Gastrocnemius medialis (tissue), 4 donors: ENCODE measurements at regions not wholly inside any gene's neighbourhood (a gene's known extent, or its start where the extent isn't known, plus 50 kb on each side); places are given as distances from the start of the nearest gene placed in this dataset.

Experiments used
- ATAC-seq, 2 donors: fragments of 150-250 bp; one replicate each; pipeline ENCODE4 v1.9.1; 2016
- DNase-seq, 2 donors: peaks; one replicate each; pipeline ENCODE4 v3.0.0-alpha.2; 2019
- H3K27ac ChIP-seq, 4 donors: fragments of 200-600 bp; sonication (generic); 1 replicate in 1 of 4; 2 replicates in 3 of 4; pipeline ENCODE4 v1.5.1; 2016 to 2018; ENCODE audit warnings: mild to moderate bottlenecking in 2 of 4, moderate library complexity in 1 of 4
- H3K27me3 ChIP-seq, 3 donors: fragments of 200-600 bp; sonication (generic) in 2 of 3; 1 replicate in 1 of 3; 2 replicates in 2 of 3; pipeline versions ENCODE4 v1.5.1 to v1.6.0; 2016 to 2019; ENCODE audit warnings: mild to moderate bottlenecking in 1 of 3, moderate library complexity in 1 of 3
- H3K36me3 ChIP-seq, 2 donors: fragments of 200-600 bp; sonication (generic) in 1 of 2; one replicate each; pipeline ENCODE4 v1.5.1; 2017 to 2018
- H3K4me1 ChIP-seq, 2 donors: fragments of 200-600 bp; sonication (generic) in 1 of 2; one replicate each; pipeline ENCODE4 v1.5.1; 2016 to 2017; ENCODE audit warnings: mild to moderate bottlenecking in 2 of 2
- H3K4me3 ChIP-seq, 4 donors: fragments of 200-600 bp; sonication (generic) in 3 of 4; 1 replicate in 1 of 4; 2 replicates in 3 of 4; pipeline ENCODE4 v1.5.1; 2016 to 2019; ENCODE audit warnings: mild to moderate bottlenecking in 2 of 4
- H3K9me3 ChIP-seq, 3 donors: fragments of 200-600 bp; sonication (generic) in 2 of 3; 1 replicate in 1 of 3; 2 replicates in 2 of 3; pipeline ENCODE4 v1.5.1; 2016 to 2019
- CTCF ChIP-seq, 5 experiments: fragments of 450-650 bp in 3 of 5; fragments of 200-600 bp in 2 of 5; sonication (generic) in 2 of 5; IDR thresholded peaks in 4 of 5; conservative IDR thresholded peaks in 1 of 5; 1 replicate in 4 of 5; 2 replicates in 1 of 5; pipeline ENCODE4 v1.5.1; 2016 to 2019; ENCODE audit warnings: antibody characterized with exemption in 5 of 5, mild to moderate bottlenecking in 3 of 5, moderate library complexity in 3 of 5
- POLR2A ChIP-seq, 2 donors: fragments of 450-650 bp; IDR thresholded peaks; one replicate each; pipeline ENCODE4 v1.6.1; 2017; ENCODE audit warnings: antibody characterized with exemption in 2 of 2, mild to moderate bottlenecking in 2 of 2, moderate library complexity in 2 of 2
- in situ Hi-C, 4 donors: fragments of 200-750 bp; cut with MboI; loops; one replicate each; pipeline versions ENCODE4 v1.15.0 to v1.8.0; 2017; ENCODE audit warnings: low sequenced_read_pairs in 4 of 4
- intact Hi-C: fragments of 100-400 bp; cut with DNase I; formaldehyde crosslinking; loops from one replicate; pipeline ENCODE4 v1.15.1; 2023; ENCODE audit warnings: low total_unique reads

GRCh38 chr7:80584778-80585177 lies 53.7 kb upstream of the CD36 start:
- Histone ChIP-seq H3K4me1 (peaks cover 14 to 32% of the 10 kb centered on the region in 2 donors), H3K27ac (peak overlapping the region in 3 of 4 donors; percentile 11 to 70 (median 13)), H3K4me3 (no peak overlapping the region), H3K36me3 (no peaks in the 10 kb centered on the region), H3K9me3 (no peaks in the 10 kb centered on the region), H3K27me3 (no peaks in the 10 kb centered on the region)
- peak; percentile 22 to 73 for ATAC-seq
- no peak for TF ChIP-seq CTCF (IDR thresholded peaks at IDR 0.05 in 4 of 5, conservative IDR thresholded peaks at IDR 0.05 in 1 of 5)
- TF ChIP-seq POLR2A (IDR thresholded peaks at IDR 0.05): no peak
- peak in 1 of 2 donors; percentile 46 for DNase-seq
- intact Hi-C loops: loop anchor here (5.0 kb wide), 1 partner anchor 58 kb away; no protein-coding TSS in a partner anchor
- in situ Hi-C loops: no loop called here

- intact Hi-C loops: no loop called here
- ATAC-seq: no peak
- H3K4me1 ChIP-seq: peaks cover 14 to 22% of the 10 kb centered on the region in 2 donors
Observed at GRCh38 chr7:80587538-80587937, 50.9 kb upstream of the CD36 start.

GRCh38 chr7:80588591-80588990 lies 49.9 kb upstream of the CD36 start:
- peak overlapping the region in 3 of 4 donors; percentile 12 to 64 (median 24) for H3K27ac ChIP-seq
- DNase-seq (no peak), ATAC-seq (no peak)
- H3K36me3 ChIP-seq: no peaks in the 10 kb centered on the region
- H3K4me1 ChIP-seq: peaks cover 9 to 14% of the 10 kb centered on the region in 2 donors
- no peaks in the 10 kb centered on the region for H3K9me3 ChIP-seq
- in situ Hi-C loops: no loop called here
- H3K27me3 ChIP-seq: no peaks in the 10 kb centered on the region
- no peak for TF ChIP-seq CTCF (IDR thresholded peaks at IDR 0.05 in 4 of 5, conservative IDR thresholded peaks at IDR 0.05 in 1 of 5)
- TF ChIP-seq POLR2A (IDR thresholded peaks at IDR 0.05): no peak
- intact Hi-C loops: no loop called here
- H3K4me3 ChIP-seq: no peak overlapping the region

More at GRCh38 chr7:80587538-80587937, 50.9 kb upstream of the CD36 start:
- Histone ChIP-seq H3K36me3 (no peaks in the 10 kb centered on the region), H3K4me3 (no peak overlapping the region), H3K9me3 (no peaks in the 10 kb centered on the region), H3K27ac (no peak overlapping the region), H3K27me3 (no peaks in the 10 kb centered on the region)
- in situ Hi-C loops: no loop called here
- TF ChIP-seq CTCF (IDR thresholded peaks at IDR 0.05 in 4 of 5, conservative IDR thresholded peaks at IDR 0.05 in 1 of 5): no peak
- no peak for DNase-seq
